ENCODE measurements at regions not wholly inside any gene's neighbourhood (a gene's known extent, or its start where the extent isn't known, plus 50 kb on each side); places are given as distances from the start of the nearest gene placed in this dataset.

DNA sequence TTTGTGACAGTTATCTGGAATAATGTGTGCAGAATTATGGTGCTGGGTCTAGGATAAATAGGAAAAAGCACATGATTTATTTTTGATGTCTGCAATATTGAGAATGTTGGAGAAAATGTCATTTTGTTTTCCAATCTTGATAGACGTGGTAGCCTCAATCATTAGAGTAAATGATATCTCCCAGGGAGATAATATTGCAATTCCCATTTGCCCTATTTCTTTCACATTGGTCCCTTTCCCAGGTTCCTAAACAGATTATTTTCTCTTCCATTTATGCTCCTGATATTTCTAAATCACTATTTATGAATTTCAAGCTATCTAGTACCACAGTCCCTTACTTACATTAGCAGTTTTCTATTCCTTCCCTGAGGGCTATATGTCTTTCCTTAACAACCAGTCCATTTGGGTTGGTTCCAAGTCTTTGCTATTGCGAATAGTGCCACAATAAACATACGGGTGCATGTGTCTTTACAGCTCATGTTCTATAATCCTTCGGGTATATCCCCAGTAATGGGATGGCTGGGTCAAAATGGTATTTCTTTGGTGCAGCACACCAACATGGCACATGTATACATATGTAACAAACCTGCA, 447.3 kb downstream of the PLA2G4A start:
- Histone ChIP-seq H3K4me1 (ENCODE audit: insufficient read depth, low read length, poor library complexity, severe bottlenecking) (no peaks in the 10 kb centered on the region), H3K27ac (ENCODE audit: low read depth, low read length, poor library complexity, severe bottlenecking) (no peak overlapping the region), H3K9me3 (ENCODE audit: low read length) (no peaks in the 10 kb centered on the region), H2AFZ (ENCODE audit: low read length) (no peak overlapping the region), H3K79me2 (ENCODE audit: insufficient read depth, low read depth, low read length) (no peaks in the 10 kb centered on the region), H3K36me3 (ENCODE audit: insufficient read depth, low read length) (no peaks in the 10 kb centered on the region), H3K4me3 (ENCODE audit: low read depth, low read length, poor library complexity, severe bottlenecking) (no peak overlapping the region), H4K20me1 (ENCODE audit: insufficient read depth, low read length) (no peaks in the 10 kb centered on the region), H3K9me2 (ENCODE audit: insufficient read depth, low read length) (no peaks in the 10 kb centered on the region), H3K4me2 (ENCODE audit: low read length) (no peak overlapping the region)
- intact Hi-C loops (cut with micrococcal nuclease; ENCODE audit: unreplicated experiment): no loop called here
- no peak for DNase-seq (ENCODE audit: low spot score)
- TF ChIP-seq EZH2phosphoT487 (IDR thresholded peaks at IDR 0.05; ENCODE audit: borderline replicate concordance, low read depth, low read length): no peak
- TF ChIP-seq, protein P1, sequence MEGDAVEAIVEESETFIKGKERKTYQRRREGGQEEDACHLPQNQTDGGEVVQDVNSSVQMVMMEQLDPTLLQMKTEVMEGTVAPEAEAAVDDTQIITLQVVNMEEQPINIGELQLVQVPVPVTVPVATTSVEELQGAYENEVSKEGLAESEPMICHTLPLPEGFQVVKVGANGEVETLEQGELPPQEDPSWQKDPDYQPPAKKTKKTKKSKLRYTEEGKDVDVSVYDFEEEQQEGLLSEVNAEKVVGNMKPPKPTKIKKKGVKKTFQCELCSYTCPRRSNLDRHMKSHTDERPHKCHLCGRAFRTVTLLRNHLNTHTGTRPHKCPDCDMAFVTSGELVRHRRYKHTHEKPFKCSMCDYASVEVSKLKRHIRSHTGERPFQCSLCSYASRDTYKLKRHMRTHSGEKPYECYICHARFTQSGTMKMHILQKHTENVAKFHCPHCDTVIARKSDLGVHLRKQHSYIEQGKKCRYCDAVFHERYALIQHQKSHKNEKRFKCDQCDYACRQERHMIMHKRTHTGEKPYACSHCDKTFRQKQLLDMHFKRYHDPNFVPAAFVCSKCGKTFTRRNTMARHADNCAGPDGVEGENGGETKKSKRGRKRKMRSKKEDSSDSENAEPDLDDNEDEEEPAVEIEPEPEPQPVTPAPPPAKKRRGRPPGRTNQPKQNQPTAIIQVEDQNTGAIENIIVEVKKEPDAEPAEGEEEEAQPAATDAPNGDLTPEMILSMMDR (conservative IDR thresholded peaks at IDR 0.05; ENCODE audit: low read length): no peak
- POLR2A ChIA-PET: no interaction called here
- CTCF ChIA-PET (ENCODE audit: unreplicated experiment): no interaction called here
- BruUV-seq (replicated peaks): no TSS peak

DNA sequence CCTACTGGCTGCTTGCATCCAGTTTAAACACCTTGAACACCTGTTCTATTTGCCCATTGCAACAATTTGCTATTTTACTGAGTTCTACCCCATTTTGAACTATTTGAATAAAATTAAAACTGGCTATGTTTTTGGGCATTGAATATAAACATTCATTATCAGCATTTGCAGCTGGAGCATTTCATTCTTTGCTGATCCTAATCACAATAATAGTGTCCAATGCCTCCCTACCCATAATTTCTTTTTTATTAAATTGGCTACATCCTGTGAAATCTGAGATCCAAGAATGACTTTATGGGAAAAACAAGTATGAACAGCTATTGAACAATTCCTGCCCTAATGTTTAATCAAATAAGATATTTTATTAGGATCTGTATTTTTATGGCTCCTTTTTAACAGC, 447.9 kb downstream of the PLA2G4A start:
- POLR2A ChIA-PET: no interaction called here
- no peaks in the 10 kb centered on the region for H3K9me2 ChIP-seq (ENCODE audit: insufficient read depth, low read length)
- CTCF ChIA-PET (ENCODE audit: unreplicated experiment): no interaction called here
- H3K79me2 ChIP-seq (ENCODE audit: insufficient read depth, low read depth, low read length): no peaks in the 10 kb centered on the region
- TF ChIP-seq, protein P1 (conservative IDR thresholded peaks at IDR 0.05; ENCODE audit: low read length): no peak
- TF ChIP-seq EZH2phosphoT487 (IDR thresholded peaks at IDR 0.05; ENCODE audit: borderline replicate concordance, low read depth, low read length): no peak
- DNase-seq (ENCODE audit: low spot score): no peak
- no TSS peak for BruUV-seq (replicated peaks)
- intact Hi-C loops (cut with micrococcal nuclease; ENCODE audit: unreplicated experiment): no loop called here
- no peaks in the 10 kb centered on the region for H3K4me1 ChIP-seq (ENCODE audit: insufficient read depth, low read length, poor library complexity, severe bottlenecking)
- H3K4me2 ChIP-seq (ENCODE audit: low read length): no peak overlapping the region
- H3K4me3 ChIP-seq (ENCODE audit: low read depth, low read length, poor library complexity, severe bottlenecking): no peak overlapping the region
- H3K36me3 ChIP-seq (ENCODE audit: insufficient read depth, low read length): no peaks in the 10 kb centered on the region
- no peaks in the 10 kb centered on the region for H3K9me3 ChIP-seq (ENCODE audit: low read length)
- no peak overlapping the region for H3K27ac ChIP-seq (ENCODE audit: low read depth, low read length, poor library complexity, severe bottlenecking)
- no peak overlapping the region for H2AFZ ChIP-seq (ENCODE audit: low read length)
- H4K20me1 ChIP-seq (ENCODE audit: insufficient read depth, low read length): no peaks in the 10 kb centered on the region

DNA sequence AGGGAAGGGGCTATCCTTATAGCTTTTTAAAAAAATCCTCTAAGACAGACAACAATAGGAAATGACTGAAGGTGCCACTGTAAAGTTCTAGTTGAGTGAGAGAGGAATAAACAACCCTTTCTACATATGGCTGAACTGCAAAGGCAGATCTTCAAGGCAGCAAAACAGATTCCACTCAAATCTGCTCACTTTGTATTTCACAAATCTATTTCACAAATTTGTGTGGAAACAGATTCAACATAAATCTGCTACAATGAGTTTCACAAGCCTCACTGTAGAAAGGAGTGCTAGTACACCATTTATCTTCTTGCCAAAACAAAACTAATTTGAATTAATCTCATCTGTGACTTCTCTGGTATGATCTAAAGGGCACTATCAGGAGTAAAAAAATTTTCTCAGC, 451.3 kb downstream of the PLA2G4A start:
- no peak for TF ChIP-seq EZH2phosphoT487 (IDR thresholded peaks at IDR 0.05; ENCODE audit: borderline replicate concordance, low read depth, low read length)
- TF ChIP-seq, protein P1 (conservative IDR thresholded peaks at IDR 0.05; ENCODE audit: low read length): no peak
- CTCF ChIA-PET (ENCODE audit: unreplicated experiment): no interaction called here
- intact Hi-C loops (cut with micrococcal nuclease; ENCODE audit: unreplicated experiment): no loop called here
- POLR2A ChIA-PET: no interaction called here
- Histone ChIP-seq H3K4me2 (ENCODE audit: low read length) (no peak overlapping the region), H3K79me2 (ENCODE audit: insufficient read depth, low read depth, low read length) (no peaks in the 10 kb centered on the region), H3K4me1 (ENCODE audit: insufficient read depth, low read length, poor library complexity, severe bottlenecking) (no peaks in the 10 kb centered on the region), H2AFZ (ENCODE audit: low read length) (no peak overlapping the region), H3K9me2 (ENCODE audit: insufficient read depth, low read length) (no peaks in the 10 kb centered on the region), H3K27ac (ENCODE audit: low read depth, low read length, poor library complexity, severe bottlenecking) (no peak overlapping the region), H4K20me1 (ENCODE audit: insufficient read depth, low read length) (no peaks in the 10 kb centered on the region; the same call in 1 of the 2 replicates), H3K9me3 (ENCODE audit: low read length) (no peaks in the 10 kb centered on the region), H3K4me3 (ENCODE audit: low read depth, low read length, poor library complexity, severe bottlenecking) (no peak overlapping the region), H3K36me3 (ENCODE audit: insufficient read depth, low read length) (no peaks in the 10 kb centered on the region)
- no peak for DNase-seq (ENCODE audit: low spot score)
- BruUV-seq (replicated peaks): no TSS peak

Data from OCI-LY7 (cell line).